Right atrium auricular region (tissue), 2 donors: ENCODE measurements at regions not wholly inside any gene's neighbourhood (a gene's known extent, or its start where the extent isn't known, plus 50 kb on each side); places are given as distances from the start of the nearest gene placed in this dataset.
"Not testable (repeated sequence)": the region's sequence is repeated elsewhere in the genome, so short reads cannot be mapped to it uniquely, and the experiment has no call there.

ENCODE experiments used
- DNase-seq: peaks from one replicate; pipeline ENCODE4 v3.0.0-alpha.2; 2019; ENCODE audit warnings: low spot score
- H3K27ac ChIP-seq, 2 donors: fragments of 200-600 bp; sonication (generic); 1 replicate in 1 of 2; 2 replicates in 1 of 2; pipeline ENCODE4 v1.5.1; 2016 to 2019
- H3K27me3 ChIP-seq, 2 donors: fragments of 200-600 bp; sonication (generic); one replicate each; pipeline versions ENCODE4 v1.5.1 to v1.6.0; 2017 to 2019
- H3K36me3 ChIP-seq: fragments of 200-600 bp; sonication (generic); one replicate; pipeline ENCODE4 v1.5.1; 2016
- H3K4me1 ChIP-seq, 2 donors: fragments of 200-600 bp; sonication (generic); one replicate each; pipeline versions ENCODE4 v1.5.1 to v1.6.0; 2017 to 2019
- H3K4me3 ChIP-seq, 2 donors: fragments of 200-600 bp; sonication (generic); 1 replicate in 1 of 2; 2 replicates in 1 of 2; pipeline ENCODE4 v1.5.1; 2017 to 2019; ENCODE audit warnings: mild to moderate bottlenecking in 1 of 2, moderate library complexity in 1 of 2
- H3K9me3 ChIP-seq, 2 donors: fragments of 200-600 bp; sonication (generic); one replicate each; pipeline ENCODE4 v1.5.1; 2019
- TF ChIP-seq, protein P1 (sequence below), 2 donors: fragments of 200-600 bp; sonication (generic); IDR thresholded peaks; one replicate each; pipeline ENCODE4 v1.5.1; 2019; ENCODE audit warnings: antibody characterized with exemption in 2 of 2

DNA sequence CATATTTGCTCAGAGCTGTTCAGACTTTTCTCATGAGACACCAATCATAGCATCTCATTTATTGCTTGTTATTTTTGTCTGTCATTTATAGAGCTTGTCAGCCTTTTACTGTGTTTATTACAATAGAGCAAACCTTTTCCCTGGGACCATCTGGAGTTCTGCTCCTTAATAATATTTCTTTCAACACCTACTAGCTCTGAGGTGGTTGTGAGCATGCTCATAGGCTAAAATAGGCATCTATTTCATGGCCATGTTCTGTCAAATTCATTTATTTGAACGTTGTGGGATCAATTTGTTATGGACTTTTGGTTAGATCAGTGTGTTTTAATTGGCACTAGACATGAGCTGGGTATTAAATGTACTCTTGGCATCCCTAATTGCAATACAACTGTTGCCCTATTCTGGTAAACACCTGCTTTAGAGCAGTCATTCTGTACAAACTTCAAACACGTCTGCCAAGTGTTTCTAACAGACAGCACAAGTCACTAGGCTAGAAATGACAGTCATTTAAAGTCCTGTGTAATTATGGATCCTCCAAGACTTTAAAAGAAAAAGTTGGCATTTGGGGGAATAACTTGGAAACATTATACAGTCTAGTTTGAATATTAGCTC is 766.3 kb downstream of the ZNF385D start:
- Histone ChIP-seq H3K4me3 (no peak overlapping the region), H3K27ac (no peak overlapping the region), H3K9me3 (no peaks in the 10 kb centered on the region), H3K36me3 (no peaks in the 10 kb centered on the region), H3K27me3 (no peaks in the 10 kb centered on the region), H3K4me1 (no peaks in the 10 kb centered on the region)
- DNase-seq: no peak
- TF ChIP-seq, protein P1, sequence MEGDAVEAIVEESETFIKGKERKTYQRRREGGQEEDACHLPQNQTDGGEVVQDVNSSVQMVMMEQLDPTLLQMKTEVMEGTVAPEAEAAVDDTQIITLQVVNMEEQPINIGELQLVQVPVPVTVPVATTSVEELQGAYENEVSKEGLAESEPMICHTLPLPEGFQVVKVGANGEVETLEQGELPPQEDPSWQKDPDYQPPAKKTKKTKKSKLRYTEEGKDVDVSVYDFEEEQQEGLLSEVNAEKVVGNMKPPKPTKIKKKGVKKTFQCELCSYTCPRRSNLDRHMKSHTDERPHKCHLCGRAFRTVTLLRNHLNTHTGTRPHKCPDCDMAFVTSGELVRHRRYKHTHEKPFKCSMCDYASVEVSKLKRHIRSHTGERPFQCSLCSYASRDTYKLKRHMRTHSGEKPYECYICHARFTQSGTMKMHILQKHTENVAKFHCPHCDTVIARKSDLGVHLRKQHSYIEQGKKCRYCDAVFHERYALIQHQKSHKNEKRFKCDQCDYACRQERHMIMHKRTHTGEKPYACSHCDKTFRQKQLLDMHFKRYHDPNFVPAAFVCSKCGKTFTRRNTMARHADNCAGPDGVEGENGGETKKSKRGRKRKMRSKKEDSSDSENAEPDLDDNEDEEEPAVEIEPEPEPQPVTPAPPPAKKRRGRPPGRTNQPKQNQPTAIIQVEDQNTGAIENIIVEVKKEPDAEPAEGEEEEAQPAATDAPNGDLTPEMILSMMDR (IDR thresholded peaks at IDR 0.05): no peak

DNA sequence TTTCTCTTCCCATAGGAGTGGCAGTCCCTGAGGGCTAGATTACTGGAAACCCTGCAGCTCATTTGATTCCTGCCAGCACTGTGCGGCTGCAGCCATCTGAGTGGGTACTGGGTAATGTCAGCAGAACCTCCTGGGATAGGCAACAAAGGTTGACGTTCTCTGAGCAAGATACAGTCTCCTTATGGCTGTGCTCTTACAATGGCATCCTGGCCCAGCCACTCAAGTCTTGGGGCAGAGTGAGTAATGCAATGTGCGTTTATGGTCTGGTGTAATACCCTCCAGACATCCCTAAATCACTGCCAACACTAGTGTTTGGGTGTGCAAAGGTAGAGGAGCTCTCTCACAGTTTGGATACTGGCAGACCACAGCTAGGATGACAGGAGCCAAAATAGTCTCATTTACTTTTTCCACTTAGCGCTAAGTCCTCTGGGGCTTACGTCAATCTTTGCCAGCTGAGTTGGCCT is 775.8 kb downstream of the ZNF385D start:
- no peaks in the 10 kb centered on the region for H3K36me3 ChIP-seq
- H3K27ac ChIP-seq: no peak overlapping the region
- H3K27me3 ChIP-seq: no peaks in the 10 kb centered on the region
- no peaks in the 10 kb centered on the region for H3K9me3 ChIP-seq
- H3K4me1 ChIP-seq: no peaks in the 10 kb centered on the region
- TF ChIP-seq, protein P1 (IDR thresholded peaks at IDR 0.05): no peak
- no peak overlapping the region for H3K4me3 ChIP-seq
- DNase-seq: no peak

DNA sequence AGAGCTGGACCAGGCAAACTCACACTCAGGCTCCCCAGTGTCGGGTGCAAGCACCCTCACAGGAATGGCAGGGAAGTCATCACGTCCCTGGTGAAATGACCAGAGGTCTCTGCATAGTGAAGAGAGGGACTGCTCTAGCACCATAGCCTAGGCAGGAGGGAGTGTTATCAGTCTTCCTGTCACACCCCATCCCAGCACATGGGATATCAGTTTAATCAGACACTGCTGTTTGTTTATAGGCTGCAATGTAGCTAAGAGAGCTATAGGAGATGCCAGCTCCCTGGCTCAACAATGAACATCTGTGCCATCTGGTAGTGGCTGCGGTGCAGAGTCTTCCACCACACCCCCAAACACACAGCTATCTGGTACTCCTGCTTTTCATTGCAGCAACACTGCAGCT is 776.6 kb downstream of the ZNF385D start:
- Histone ChIP-seq H3K4me3 (no peak overlapping the region), H3K27me3 (no peaks in the 10 kb centered on the region), H3K9me3 (no peaks in the 10 kb centered on the region), H3K27ac (no peak overlapping the region), H3K4me1 (no peaks in the 10 kb centered on the region), H3K36me3 (no peaks in the 10 kb centered on the region)
- no peak for DNase-seq
- TF ChIP-seq, protein P1 (IDR thresholded peaks at IDR 0.05): no peak

GRCh38 chr3:20970807-20971206 is 780.2 kb downstream of the ZNF385D start:
- H3K36me3 ChIP-seq, DNase-seq, H3K27ac ChIP-seq, H3K4me3 ChIP-seq, H3K27me3 ChIP-seq, H3K9me3 ChIP-seq, H3K4me1 ChIP-seq: not testable (repeated sequence)

- H3K36me3 ChIP-seq, H3K4me1 ChIP-seq, H3K27me3 ChIP-seq, H3K9me3 ChIP-seq, H3K27ac ChIP-seq, DNase-seq, H3K4me3 ChIP-seq: not testable (repeated sequence)
Observed at GRCh38 chr3:20967485-20967884, 781.5 kb upstream of the SGO1 start.

GRCh38 chr3:20958161-20958560 is 772.2 kb upstream of the SGO1 start:
- DNase-seq: no peak
- Histone ChIP-seq H3K27ac (no peak overlapping the region), H3K4me3 (no peak overlapping the region), H3K36me3 (no peaks in the 10 kb centered on the region), H3K27me3 (no peaks in the 10 kb centered on the region), H3K9me3 (no peaks in the 10 kb centered on the region), H3K4me1 (no peaks in the 10 kb centered on the region)
- TF ChIP-seq, protein P1 (IDR thresholded peaks at IDR 0.05): no peak

DNA sequence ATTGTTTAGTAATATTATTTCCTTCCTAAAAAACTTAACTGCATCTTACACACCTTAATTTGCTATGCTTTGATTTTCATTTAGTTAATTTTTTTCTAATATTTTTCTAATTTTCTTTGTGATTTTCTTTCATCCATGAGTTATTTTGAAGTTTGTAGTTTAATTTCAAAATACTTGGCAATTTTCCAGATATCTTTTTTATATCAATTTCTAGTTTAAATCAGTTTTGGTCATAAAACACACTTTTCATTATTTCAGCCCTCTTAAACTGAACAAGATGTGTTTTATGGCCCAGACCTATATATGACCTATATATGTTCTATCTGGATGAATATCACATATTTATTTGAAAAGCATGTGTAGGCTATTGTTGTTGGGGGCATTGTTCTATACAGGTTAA is 759.9 kb upstream of the SGO1 start:
- Histone ChIP-seq H3K36me3 (no peaks in the 10 kb centered on the region), H3K4me1 (no peaks in the 10 kb centered on the region), H3K4me3 (no peak overlapping the region), H3K27ac (no peak overlapping the region), H3K27me3 (no peaks in the 10 kb centered on the region), H3K9me3 (peaks cover 0 to 11% of the 10 kb centered on the region in 2 donors)
- DNase-seq: no peak
- TF ChIP-seq, protein P1 (IDR thresholded peaks at IDR 0.05): no peak
